Fibroblast of lung (primary cell): ENCODE measurements at regions not wholly inside any gene's neighbourhood (a gene's known extent, or its start where the extent isn't known, plus 50 kb on each side); places are given as distances from the start of the nearest gene placed in this dataset.

Source experiments
- EZH2 ChIP-seq: IDR thresholded peaks from 2 replicates; pipeline ENCODE4 v1.5.1; 2012; ENCODE audit warnings: low read length, control low read depth, mild to moderate bottlenecking; ENCODE audit errors: missing control alignments
- TF ChIP-seq, protein P1 (sequence below), 2 donors: IDR thresholded peaks in 1 of 2; conservative IDR thresholded peaks in 1 of 2; 1 replicate in 1 of 2; 2 replicates in 1 of 2; pipeline ENCODE4 v1.5.1; 2011 to 2012; ENCODE audit warnings: low read length in 2 of 2, control low read depth in 1 of 2, inconsistent platforms in 1 of 2, low read depth in 1 of 2, mild to moderate bottlenecking in 1 of 2

GRCh38 chrX:124215786-124216185 lies 116.7 kb upstream of the TEX13D start:
- TF ChIP-seq, protein P1, sequence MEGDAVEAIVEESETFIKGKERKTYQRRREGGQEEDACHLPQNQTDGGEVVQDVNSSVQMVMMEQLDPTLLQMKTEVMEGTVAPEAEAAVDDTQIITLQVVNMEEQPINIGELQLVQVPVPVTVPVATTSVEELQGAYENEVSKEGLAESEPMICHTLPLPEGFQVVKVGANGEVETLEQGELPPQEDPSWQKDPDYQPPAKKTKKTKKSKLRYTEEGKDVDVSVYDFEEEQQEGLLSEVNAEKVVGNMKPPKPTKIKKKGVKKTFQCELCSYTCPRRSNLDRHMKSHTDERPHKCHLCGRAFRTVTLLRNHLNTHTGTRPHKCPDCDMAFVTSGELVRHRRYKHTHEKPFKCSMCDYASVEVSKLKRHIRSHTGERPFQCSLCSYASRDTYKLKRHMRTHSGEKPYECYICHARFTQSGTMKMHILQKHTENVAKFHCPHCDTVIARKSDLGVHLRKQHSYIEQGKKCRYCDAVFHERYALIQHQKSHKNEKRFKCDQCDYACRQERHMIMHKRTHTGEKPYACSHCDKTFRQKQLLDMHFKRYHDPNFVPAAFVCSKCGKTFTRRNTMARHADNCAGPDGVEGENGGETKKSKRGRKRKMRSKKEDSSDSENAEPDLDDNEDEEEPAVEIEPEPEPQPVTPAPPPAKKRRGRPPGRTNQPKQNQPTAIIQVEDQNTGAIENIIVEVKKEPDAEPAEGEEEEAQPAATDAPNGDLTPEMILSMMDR (conservative IDR thresholded peaks at IDR 0.05 in 1 of 2, IDR thresholded peaks at IDR 0.05 in 1 of 2; ENCODE audit: low read depth in 1 of 2, low read length in 2 of 2): no peak
- no peak for TF ChIP-seq EZH2
